ENCODE measurements at regions not wholly inside any gene's neighbourhood (a gene's known extent, or its start where the extent isn't known, plus 50 kb on each side); places are given as distances from the start of the nearest gene placed in this dataset.

DNA sequence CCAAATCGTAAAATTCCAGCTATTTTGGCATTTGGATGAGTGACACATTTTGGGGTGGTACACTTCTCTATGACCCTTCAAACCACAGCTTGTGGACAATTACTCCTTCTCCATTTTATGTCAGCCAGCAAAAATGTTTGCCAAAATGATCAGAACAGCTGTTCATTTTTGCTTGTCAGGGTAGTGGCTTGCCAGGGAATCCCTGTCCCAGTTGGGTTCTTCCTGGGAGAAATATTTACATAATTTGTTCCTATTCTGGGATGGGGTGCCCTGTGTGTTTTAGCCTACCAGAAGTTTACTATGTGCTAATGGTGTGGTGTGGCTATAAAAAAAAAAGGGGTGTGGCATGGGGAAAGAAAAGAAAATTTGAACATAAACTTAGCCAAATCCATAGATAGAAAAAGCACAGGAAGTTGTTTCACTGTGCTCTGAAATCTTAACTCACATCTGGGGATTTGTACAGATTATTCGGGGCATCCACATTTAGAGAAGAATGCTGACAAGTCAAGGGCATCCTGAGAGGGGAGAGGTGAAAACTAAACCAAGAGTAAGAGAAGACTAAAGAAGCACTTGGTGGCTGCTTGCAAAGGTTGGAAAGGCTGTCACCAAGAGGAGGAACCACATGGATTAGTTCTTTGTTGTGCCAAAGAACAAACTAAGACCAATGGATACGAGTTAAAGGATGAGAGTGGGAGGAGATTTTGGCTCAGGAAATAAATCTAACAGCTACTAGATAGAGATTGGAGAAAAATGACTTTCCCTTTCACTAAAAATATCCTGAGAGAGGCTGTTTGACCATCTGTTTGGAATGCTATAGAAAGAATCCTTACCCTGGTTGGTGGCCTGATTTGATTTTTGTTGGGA is 55.2 kb upstream of the RBM24 start:
- TF ChIP-seq, protein P1, sequence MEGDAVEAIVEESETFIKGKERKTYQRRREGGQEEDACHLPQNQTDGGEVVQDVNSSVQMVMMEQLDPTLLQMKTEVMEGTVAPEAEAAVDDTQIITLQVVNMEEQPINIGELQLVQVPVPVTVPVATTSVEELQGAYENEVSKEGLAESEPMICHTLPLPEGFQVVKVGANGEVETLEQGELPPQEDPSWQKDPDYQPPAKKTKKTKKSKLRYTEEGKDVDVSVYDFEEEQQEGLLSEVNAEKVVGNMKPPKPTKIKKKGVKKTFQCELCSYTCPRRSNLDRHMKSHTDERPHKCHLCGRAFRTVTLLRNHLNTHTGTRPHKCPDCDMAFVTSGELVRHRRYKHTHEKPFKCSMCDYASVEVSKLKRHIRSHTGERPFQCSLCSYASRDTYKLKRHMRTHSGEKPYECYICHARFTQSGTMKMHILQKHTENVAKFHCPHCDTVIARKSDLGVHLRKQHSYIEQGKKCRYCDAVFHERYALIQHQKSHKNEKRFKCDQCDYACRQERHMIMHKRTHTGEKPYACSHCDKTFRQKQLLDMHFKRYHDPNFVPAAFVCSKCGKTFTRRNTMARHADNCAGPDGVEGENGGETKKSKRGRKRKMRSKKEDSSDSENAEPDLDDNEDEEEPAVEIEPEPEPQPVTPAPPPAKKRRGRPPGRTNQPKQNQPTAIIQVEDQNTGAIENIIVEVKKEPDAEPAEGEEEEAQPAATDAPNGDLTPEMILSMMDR (IDR thresholded peaks at IDR 0.05; ENCODE audit: poor library complexity, severe bottlenecking) = no peak
- TF ChIP-seq EZH2 (IDR thresholded peaks at IDR 0.05; ENCODE audit: borderline replicate concordance, insufficient read depth, low read length, poor library complexity, severe bottlenecking) (no peak), POLR2AphosphoS5 (IDR thresholded peaks at IDR 0.05) (no peak), TAF1 (IDR thresholded peaks at IDR 0.05; ENCODE audit: low read depth) (no peak), SMC3 (conservative IDR thresholded peaks at IDR 0.05; ENCODE audit: poor library complexity) (no peak)
